CD4-positive, CD25-positive, alpha-beta regulatory T cell (primary cell): ENCODE measurements at regions not wholly inside any gene's neighbourhood (a gene's known extent, or its start where the extent isn't known, plus 50 kb on each side); places are given as distances from the start of the nearest gene placed in this dataset.
A peak's percentile ranks its signal among the peaks of the same experiment; 100 is the strongest.

Experiments used
- ATAC-seq, 2 donors: fragments of 150-1000 bp; cut with Tn5 transposase; one replicate each; pipeline ENCODE4 v1.10.0; 2021; ENCODE audit warnings: low read depth in 2 of 2, moderate number of reproducible peaks in 2 of 2, moderate library complexity in 1 of 2
- DNase-seq, 3 donors: peaks; one replicate each; pipeline versions ENCODE4 v3.0.0 to v3.0.0-alpha.2; 2012 to 2022; ENCODE audit warnings: mixed read lengths in 1 of 3
- H3K27ac ChIP-seq: one replicate; pipeline ENCODE4 v1.7.0; 2013; ENCODE audit warnings: mild to moderate bottlenecking, low read length; ENCODE audit not compliant: insufficient read depth, poor library complexity, severe bottlenecking
- H3K27me3 ChIP-seq: one replicate; pipeline ENCODE4 v1.7.0; 2013; ENCODE audit warnings: low read length; ENCODE audit not compliant: control insufficient read depth, insufficient read depth
- H3K36me3 ChIP-seq: one replicate; pipeline ENCODE4 v1.7.0; 2013; ENCODE audit warnings: mild to moderate bottlenecking, low read length, moderate library complexity; ENCODE audit not compliant: control insufficient read depth, insufficient read depth
- H3K4me1 ChIP-seq: 2 replicates; pipeline ENCODE4 v1.7.0; 2013; ENCODE audit warnings: mild to moderate bottlenecking, low read length; ENCODE audit not compliant: insufficient read depth, control insufficient read depth, poor library complexity, severe bottlenecking
- H3K4me3 ChIP-seq: one replicate; pipeline ENCODE4 v1.7.0; 2013; ENCODE audit warnings: low read depth, mild to moderate bottlenecking, low read length, moderate library complexity
- H3K9me3 ChIP-seq, 2 experiments: 1 replicate in 1 of 2; 2 replicates in 1 of 2; pipeline ENCODE4 v1.7.0; 2013; ENCODE audit warnings: low read length in 2 of 2, mild to moderate bottlenecking in 1 of 2, moderate library complexity in 1 of 2; ENCODE audit not compliant: control insufficient read depth in 2 of 2
- H3K27ac Mint-ChIP-seq, 3 donors: one replicate each; pipeline ENCODE4 v1.8.0; 2020 to 2022; ENCODE audit warnings: mild to moderate bottlenecking in 3 of 3, mixed read lengths in 3 of 3, moderate library complexity in 2 of 3
- H3K27me3 Mint-ChIP-seq: one replicate; pipeline ENCODE4 v1.8.0; 2022; ENCODE audit warnings: mild to moderate bottlenecking, mixed read lengths
- H3K36me3 Mint-ChIP-seq: one replicate; pipeline ENCODE4 v1.8.0; 2020; ENCODE audit warnings: mixed read lengths
- H3K4me1 Mint-ChIP-seq, 4 donors: one replicate each; pipeline ENCODE4 v1.8.0; 2020 to 2022; ENCODE audit warnings: mixed read lengths in 4 of 4, mild to moderate bottlenecking in 1 of 4
- H3K4me3 Mint-ChIP-seq, 4 donors: one replicate each; pipeline ENCODE4 v1.8.0; 2020 to 2022; ENCODE audit warnings: mild to moderate bottlenecking in 4 of 4, mixed read lengths in 4 of 4, moderate library complexity in 3 of 4
- H3K9me3 Mint-ChIP-seq, 7 donors: one replicate each; pipeline ENCODE4 v1.8.0; 2020 to 2022; ENCODE audit warnings: mixed read lengths in 7 of 7, mild to moderate bottlenecking in 3 of 7, moderate library complexity in 2 of 7

DNA sequence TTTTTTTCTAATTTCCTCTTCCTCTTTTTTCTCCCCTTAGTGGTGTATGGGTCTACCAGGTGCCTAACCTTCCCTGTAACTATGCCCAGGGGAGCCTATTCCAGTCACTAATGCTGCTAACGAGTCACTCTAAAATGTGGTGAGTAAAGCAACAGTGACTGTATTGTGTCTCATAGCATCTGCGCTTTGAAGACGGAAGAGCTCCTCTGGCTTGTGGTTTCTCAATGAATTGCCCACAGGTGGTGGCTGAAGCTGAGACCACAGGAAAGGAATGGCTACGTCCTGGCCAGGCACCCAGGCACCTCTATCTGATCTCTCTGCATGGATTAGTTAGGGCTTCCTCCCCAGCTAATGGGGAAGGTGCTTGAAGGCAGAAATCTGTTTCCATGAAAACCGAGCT is 763.5 kb upstream of the FRG1 start:
- H3K4me3 ChIP-seq: no peak overlapping the region
- Mint-ChIP-seq H3K36me3 (no peaks in the 10 kb centered on the region), H3K9me3 (peaks cover 0 to 16% (median 10%) of the 10 kb centered on the region in 7 donors), H3K4me1 (no peaks in the 10 kb centered on the region), H3K27ac (no peak overlapping the region), H3K4me3 (no peak overlapping the region), H3K27me3 (no peaks in the 10 kb centered on the region)
- no peak for ATAC-seq
- H3K4me1 ChIP-seq: no peaks in the 10 kb centered on the region
- no peak for DNase-seq
- H3K36me3 ChIP-seq: no peaks in the 10 kb centered on the region
- no peak overlapping the region for H3K27ac ChIP-seq
- no peaks in the 10 kb centered on the region for H3K27me3 ChIP-seq
- peaks cover 0 to 4% of the 10 kb centered on the region in 2 experiments for H3K9me3 ChIP-seq

DNA sequence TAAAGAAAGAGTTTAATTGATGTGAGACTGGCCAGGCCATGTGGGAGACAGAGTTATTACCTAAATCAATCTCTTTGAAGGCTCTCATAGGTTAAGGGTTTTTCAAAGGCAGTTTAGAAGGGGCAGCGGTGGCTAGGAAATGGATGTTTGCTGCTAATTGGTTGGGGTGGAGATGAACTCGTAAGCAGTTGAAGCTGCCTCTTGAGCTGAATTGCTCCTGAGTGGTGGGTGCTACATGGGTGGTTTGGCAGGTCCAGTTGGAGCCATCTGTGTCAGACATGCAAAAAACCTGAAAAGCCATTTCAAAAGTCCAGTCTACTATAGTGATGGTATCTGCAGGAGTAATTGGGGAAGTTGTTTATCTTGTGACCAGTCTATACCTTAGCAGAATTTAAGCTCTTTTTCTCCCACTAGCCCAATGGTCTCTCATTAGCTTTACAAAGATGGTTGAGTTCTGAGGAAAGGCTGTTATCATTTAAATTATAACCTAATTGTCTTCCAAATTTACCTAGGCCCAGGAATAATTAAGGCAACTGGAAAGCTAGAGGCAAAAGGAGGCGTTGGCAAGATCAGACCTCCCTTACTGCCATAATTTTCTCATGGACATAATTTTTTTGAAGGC is 762.4 kb upstream of the FRG1 start:
- Histone ChIP-seq H3K4me3 (no peak overlapping the region), H3K27ac (no peak overlapping the region), H3K4me1 (no peaks in the 10 kb centered on the region), H3K36me3 (no peaks in the 10 kb centered on the region), H3K9me3 (peaks cover 0 to 4% of the 10 kb centered on the region in 2 experiments), H3K27me3 (no peaks in the 10 kb centered on the region)
- no peaks in the 10 kb centered on the region for H3K36me3 Mint-ChIP-seq
- no peak overlapping the region for H3K27ac Mint-ChIP-seq
- DNase-seq (no peak), ATAC-seq (no peak)
- H3K27me3 Mint-ChIP-seq: no peaks in the 10 kb centered on the region
- H3K4me1 Mint-ChIP-seq: no peaks in the 10 kb centered on the region
- H3K9me3 Mint-ChIP-seq: peaks cover 0 to 14% (median 6%) of the 10 kb centered on the region in 7 donors
- no peak overlapping the region for H3K4me3 Mint-ChIP-seq

DNA sequence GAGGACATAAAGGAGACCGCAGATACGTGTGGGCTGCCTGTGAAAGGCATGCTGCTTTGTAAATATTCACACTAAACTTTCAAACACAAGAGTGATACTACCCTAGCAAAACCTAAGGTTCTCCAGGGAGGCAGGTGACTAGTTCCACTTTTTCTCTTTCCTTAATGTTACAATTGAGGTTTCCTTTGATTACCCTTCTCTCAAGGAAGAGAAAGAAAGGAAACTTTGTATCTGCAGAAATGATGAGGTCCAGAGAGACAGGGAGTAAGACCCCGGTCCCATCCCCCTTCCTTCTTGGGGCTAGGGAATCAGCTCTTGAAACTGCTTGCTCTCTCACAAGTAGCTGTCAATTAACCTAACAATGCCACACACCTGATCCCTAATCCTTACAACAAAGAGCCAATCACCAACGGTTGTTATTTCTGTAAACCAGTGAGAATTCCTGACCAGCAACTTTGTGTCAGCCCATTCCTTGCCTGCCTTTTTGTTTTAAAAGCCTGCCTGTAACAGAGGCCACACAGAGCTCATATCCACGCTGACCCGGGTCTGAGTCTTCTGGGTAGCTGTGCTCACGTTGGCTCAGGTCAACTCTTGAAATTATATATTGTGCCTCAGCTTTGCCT is 754.8 kb upstream of the FRG1 start:
- Histone ChIP-seq H3K4me1 (no peaks in the 10 kb centered on the region), H3K4me3 (no peak overlapping the region), H3K36me3 (no peaks in the 10 kb centered on the region), H3K9me3 (peaks cover 0 to 6% of the 10 kb centered on the region in 2 experiments), H3K27me3 (no peaks in the 10 kb centered on the region), H3K27ac (no peak overlapping the region)
- ATAC-seq (no peak), DNase-seq (no peak)
- no peak overlapping the region for H3K27ac Mint-ChIP-seq
- no peaks in the 10 kb centered on the region for H3K36me3 Mint-ChIP-seq
- no peak overlapping the region for H3K4me3 Mint-ChIP-seq
- no peaks in the 10 kb centered on the region for H3K4me1 Mint-ChIP-seq
- H3K9me3 Mint-ChIP-seq: peaks cover 2 to 17% (median 4%) of the 10 kb centered on the region in 7 donors
- H3K27me3 Mint-ChIP-seq: no peaks in the 10 kb centered on the region

DNA sequence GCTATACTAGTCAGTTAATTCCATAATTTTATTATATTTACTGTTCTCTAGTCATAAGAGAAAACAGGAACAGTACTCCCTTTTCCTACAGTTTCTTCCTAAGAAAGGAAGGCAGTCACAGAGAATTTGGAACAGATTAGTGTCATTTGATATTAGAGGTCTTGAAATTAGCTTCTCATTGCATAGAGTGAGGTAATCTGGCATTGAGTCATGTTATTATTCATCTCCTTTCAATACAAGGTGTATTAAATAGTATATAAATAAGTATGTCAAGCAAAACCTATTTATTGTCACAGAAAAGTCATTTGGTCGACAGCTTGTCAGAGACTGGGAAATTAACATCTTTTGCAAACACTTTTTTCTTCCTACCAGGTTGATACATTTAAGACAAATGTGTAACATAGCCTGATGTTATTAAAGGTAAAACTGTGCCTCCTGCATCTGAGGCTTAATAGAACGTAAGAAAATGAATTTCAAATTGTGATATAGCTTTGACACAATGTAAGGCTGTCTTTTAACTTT is 753.1 kb upstream of the FRG1 start:
- ATAC-seq: no peak

DNA sequence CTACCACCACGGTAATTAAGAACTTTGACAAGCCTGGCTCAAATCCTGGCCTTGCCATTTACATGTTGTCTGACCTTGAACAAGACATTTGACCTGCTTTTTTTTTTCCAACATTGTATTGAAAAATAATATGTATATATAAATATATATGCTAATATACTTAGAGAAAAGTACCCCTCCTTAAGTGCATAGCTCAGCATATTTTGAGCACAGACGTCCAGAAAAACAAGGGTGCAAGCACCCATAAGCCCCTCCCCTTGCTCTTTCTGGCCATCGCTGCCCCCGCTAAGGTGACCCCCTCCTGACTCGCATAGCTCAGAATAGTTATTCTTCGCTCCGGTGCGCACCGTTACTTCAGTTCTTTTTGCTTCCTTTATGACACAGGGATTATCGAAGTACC is 742.0 kb upstream of the FRG1 start:
- no peak overlapping the region for H3K27ac ChIP-seq
- no peaks in the 10 kb centered on the region for H3K9me3 ChIP-seq
- no peaks in the 10 kb centered on the region for H3K36me3 ChIP-seq
- H3K27me3 ChIP-seq: no peaks in the 10 kb centered on the region
- DNase-seq (no peak), ATAC-seq (no peak)
- Mint-ChIP-seq H3K4me3 (no peak overlapping the region), H3K36me3 (no peaks in the 10 kb centered on the region), H3K4me1 (peaks cover 0 to 10% (median 2%) of the 10 kb centered on the region in 4 donors), H3K27me3 (no peaks in the 10 kb centered on the region), H3K27ac (no peak overlapping the region), H3K9me3 (peaks cover 0 to 12% (median 3%) of the 10 kb centered on the region in 7 donors)
- no peak overlapping the region for H3K4me3 ChIP-seq
- H3K4me1 ChIP-seq: no peaks in the 10 kb centered on the region

More for the DNA sequence above, 753.1 kb upstream of the FRG1 start:
- Histone ChIP-seq H3K36me3 (no peaks in the 10 kb centered on the region), H3K9me3 (peaks cover 4 to 10% of the 10 kb centered on the region in 2 experiments), H3K4me1 (no peaks in the 10 kb centered on the region), H3K27ac (no peak overlapping the region), H3K4me3 (no peak overlapping the region), H3K27me3 (no peaks in the 10 kb centered on the region)
- no peak for DNase-seq
- Mint-ChIP-seq H3K4me1 (no peaks in the 10 kb centered on the region), H3K36me3 (no peaks in the 10 kb centered on the region), H3K4me3 (no peak overlapping the region), H3K27ac (no peak overlapping the region), H3K27me3 (no peaks in the 10 kb centered on the region), H3K9me3 (peaks cover 2 to 31% (median 7%) of the 10 kb centered on the region in 7 donors)

DNA sequence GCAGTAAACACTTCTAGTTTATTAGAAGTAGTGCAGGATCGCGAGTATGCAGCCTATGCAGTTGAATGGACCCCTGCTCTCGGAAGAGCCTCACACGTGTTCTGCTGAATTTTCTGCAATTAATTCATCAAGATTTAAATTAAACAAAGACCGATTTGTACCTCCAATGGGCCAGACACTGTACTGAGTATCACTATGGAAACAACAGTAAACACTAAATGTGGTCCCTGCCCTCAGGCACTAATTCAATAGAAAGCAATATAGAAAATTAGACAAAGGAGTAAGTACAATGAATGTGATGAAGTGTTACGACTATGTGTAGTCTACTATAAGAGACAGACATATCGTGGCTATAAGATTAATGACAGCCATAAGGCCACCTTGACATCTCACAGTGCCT is 740.3 kb upstream of the FRG1 start:
- H3K36me3 ChIP-seq: no peaks in the 10 kb centered on the region
- Mint-ChIP-seq H3K9me3 (peaks cover 0 to 7% (median 3%) of the 10 kb centered on the region in 7 donors), H3K4me3 (no peak overlapping the region), H3K4me1 (peaks cover 0 to 10% (median 2%) of the 10 kb centered on the region in 4 donors), H3K27ac (no peak overlapping the region), H3K27me3 (no peaks in the 10 kb centered on the region), H3K36me3 (no peaks in the 10 kb centered on the region)
- ATAC-seq: no peak
- no peaks in the 10 kb centered on the region for H3K27me3 ChIP-seq
- H3K4me3 ChIP-seq: no peak overlapping the region
- H3K27ac ChIP-seq: no peak overlapping the region
- no peak for DNase-seq
- no peaks in the 10 kb centered on the region for H3K9me3 ChIP-seq
- H3K4me1 ChIP-seq: no peaks in the 10 kb centered on the region

DNA sequence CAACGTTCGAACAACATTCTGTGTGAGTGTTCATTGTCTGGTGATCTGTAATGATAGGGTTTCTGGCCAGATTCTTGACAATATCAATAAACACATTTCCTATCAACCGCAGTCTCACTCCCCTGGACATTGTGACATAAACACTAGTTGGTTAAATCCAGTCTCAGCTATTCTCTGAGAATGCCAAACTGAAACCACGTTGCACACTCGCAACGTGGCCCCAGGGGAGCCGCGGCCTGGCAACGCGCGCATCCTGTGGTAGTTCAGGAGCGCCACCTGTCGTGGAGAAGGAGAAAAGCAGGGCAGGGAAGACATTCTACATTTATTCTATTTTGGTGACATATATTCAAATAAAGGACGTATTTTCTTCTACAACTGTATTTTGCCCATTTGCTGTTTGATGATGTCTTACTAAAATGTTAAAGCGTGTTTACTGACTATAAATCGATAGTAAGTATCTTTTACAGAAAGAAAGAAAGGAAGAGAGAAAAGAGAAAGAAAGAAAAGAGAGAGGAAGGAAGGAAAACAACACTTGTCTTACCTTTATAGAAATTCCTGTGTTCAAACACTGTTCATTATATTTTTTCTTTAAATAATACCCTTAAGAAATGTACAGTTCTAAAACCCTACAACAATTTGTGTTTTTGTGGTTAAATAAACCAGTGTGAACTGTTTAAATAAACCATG is 738.3 kb upstream of the FRG1 start:
- no peak overlapping the region for H3K4me3 ChIP-seq
- H3K27ac ChIP-seq: no peak overlapping the region
- no peaks in the 10 kb centered on the region for H3K4me1 ChIP-seq
- no peaks in the 10 kb centered on the region for H3K36me3 ChIP-seq
- no peaks in the 10 kb centered on the region for H3K9me3 ChIP-seq
- DNase-seq (peak in 1 of 3 donors; percentile 20), ATAC-seq (no peak)
- Mint-ChIP-seq H3K27me3 (no peaks in the 10 kb centered on the region), H3K27ac (no peak overlapping the region), H3K9me3 (peaks cover 0 to 7% (median 4%) of the 10 kb centered on the region in 7 donors), H3K36me3 (no peaks in the 10 kb centered on the region), H3K4me1 (peaks cover 0 to 10% (median 2%) of the 10 kb centered on the region in 4 donors), H3K4me3 (peak overlapping the region in 1 of 4 donors; percentile 45)
- no peaks in the 10 kb centered on the region for H3K27me3 ChIP-seq
